Skeletal muscle satellite cell (primary cell): ENCODE measurements at regions not wholly inside any gene's neighbourhood (a gene's known extent, or its start where the extent isn't known, plus 50 kb on each side); places are given as distances from the start of the nearest gene placed in this dataset.

Experiments used
- H3K27me3 ChIP-seq: 2 replicates; pipeline ENCODE4 v1.7.0; 2013; ENCODE audit warnings: low read length; ENCODE audit not compliant: control insufficient read depth, insufficient read depth
- H3K36me3 ChIP-seq: 2 replicates; pipeline ENCODE4 v1.7.0; 2013; ENCODE audit warnings: mild to moderate bottlenecking, control low read depth, low read length; ENCODE audit not compliant: insufficient read depth
- H3K4me1 ChIP-seq: 2 replicates; pipeline ENCODE4 v1.7.0; 2013; ENCODE audit warnings: low read length; ENCODE audit not compliant: control insufficient read depth, insufficient read depth
- H3K4me2 ChIP-seq: 2 replicates; pipeline ENCODE4 v1.7.0; 2013; ENCODE audit warnings: mild to moderate bottlenecking, low read length
- H3K4me3 ChIP-seq: 2 replicates; pipeline ENCODE4 v1.7.0; 2013; ENCODE audit warnings: low read length
- H3K9ac ChIP-seq: 2 replicates; pipeline ENCODE4 v1.7.0; 2013; ENCODE audit warnings: mild to moderate bottlenecking, low read depth, low read length, moderate library complexity
- H3K9me3 ChIP-seq: replicated peaks from 2 replicates; pipeline ENCODE4 v1.7.0; 2013; ENCODE audit warnings: mild to moderate bottlenecking, control low read depth, low read length

GRCh38 chr5:32501071-32502002 lies 56.8 kb upstream of the ZFR start:
- peaks cover 22% of the 10 kb centered on the region for H3K4me1 ChIP-seq

GRCh38 chr5:32500181-32500580 lies 55.6 kb upstream of the ZFR start:
- peaks cover 10% of the 10 kb centered on the region for H3K4me1 ChIP-seq
- no peaks in the 10 kb centered on the region for H3K36me3 ChIP-seq
- no peaks in the 10 kb centered on the region for H3K27me3 ChIP-seq
- no peaks in the 10 kb centered on the region for H3K9me3 ChIP-seq
- H3K4me2 ChIP-seq, result no peak overlapping the region
- no peak overlapping the region for H3K4me3 ChIP-seq
- no peak overlapping the region for H3K9ac ChIP-seq

More at GRCh38 chr5:32501071-32502002, 56.8 kb upstream of the ZFR start:
- Histone ChIP-seq H3K9me3 (no peaks in the 10 kb centered on the region), H3K9ac (no peak overlapping the region), H3K4me3 (no peak overlapping the region), H3K36me3 (no peaks in the 10 kb centered on the region), H3K4me2 (no peak overlapping the region), H3K27me3 (no peaks in the 10 kb centered on the region)

GRCh38 chr5:32499261-32499660 lies 54.7 kb upstream of the ZFR start:
- Histone ChIP-seq H3K36me3 (no peaks in the 10 kb centered on the region), H3K4me1 (peaks cover 2% of the 10 kb centered on the region), H3K4me3 (no peak overlapping the region), H3K9me3 (no peaks in the 10 kb centered on the region), H3K4me2 (no peak overlapping the region), H3K27me3 (no peaks in the 10 kb centered on the region), H3K9ac (no peak overlapping the region)

GRCh38 chr5:32498484-32498883 lies 53.9 kb upstream of the ZFR start:
- Histone ChIP-seq H3K9me3 (no peaks in the 10 kb centered on the region), H3K27me3 (no peaks in the 10 kb centered on the region), H3K9ac (no peak overlapping the region), H3K4me2 (no peak overlapping the region), H3K4me3 (no peak overlapping the region), H3K36me3 (no peaks in the 10 kb centered on the region), H3K4me1 (no peaks in the 10 kb centered on the region)

- no peak overlapping the region for H3K9ac ChIP-seq
- H3K36me3 ChIP-seq, result no peaks in the 10 kb centered on the region
- no peaks in the 10 kb centered on the region for H3K9me3 ChIP-seq
- no peaks in the 10 kb centered on the region for H3K4me1 ChIP-seq
- no peak overlapping the region for H3K4me3 ChIP-seq
- H3K4me2 ChIP-seq, result no peak overlapping the region
- H3K27me3 ChIP-seq, result no peaks in the 10 kb centered on the region
Observed at GRCh38 chr5:32496104-32496503, 51.6 kb upstream of the ZFR start.

GRCh38 chr5:32494827-32495226 lies 50.3 kb upstream of the ZFR start:
- Histone ChIP-seq H3K9ac (no peak overlapping the region), H3K9me3 (no peaks in the 10 kb centered on the region), H3K4me1 (peaks cover 5% of the 10 kb centered on the region), H3K4me2 (no peak overlapping the region), H3K4me3 (no peak overlapping the region), H3K27me3 (no peaks in the 10 kb centered on the region), H3K36me3 (no peaks in the 10 kb centered on the region)
